ENCODE measurements at regions not wholly inside any gene's neighbourhood (a gene's known extent, or its start where the extent isn't known, plus 50 kb on each side); places are given as distances from the start of the nearest gene placed in this dataset.

- H3F3A ChIP-seq (ENCODE audit: insufficient read depth, low read length) = no peaks in the 10 kb centered on the region
- no peaks in the 10 kb centered on the region for H3K27me3 ChIP-seq (replicated peaks; ENCODE audit: insufficient read depth, low read length)
- no peak overlapping the region for H2AFZ ChIP-seq (ENCODE audit: low read length)
- no peak overlapping the region for H3K4me3 ChIP-seq (ENCODE audit: low read length)
- 0 out of 2 replicates have a peak, but pooled peaks cover 5% of the 10 kb centered on the region for H3K4me1 ChIP-seq (ENCODE audit: low read length)
- H3K9ac ChIP-seq (ENCODE audit: low read length) = no peak overlapping the region
- H4K20me1 ChIP-seq (ENCODE audit: insufficient read depth, low read length) = no peaks in the 10 kb centered on the region
- no peaks in the 10 kb centered on the region for H3K9me2 ChIP-seq (replicated peaks; ENCODE audit: insufficient read depth, low read length)
- H3K27ac ChIP-seq (ENCODE audit: low read length) = no peak overlapping the region
- DNase-seq = no peak
- H3K36me3 ChIP-seq (replicated peaks; ENCODE audit: insufficient read depth, low read length) = no peaks in the 10 kb centered on the region
- no peaks in the 10 kb centered on the region for H3K9me3 ChIP-seq (replicated peaks; ENCODE audit: insufficient read depth, low read length)
- no peaks in the 10 kb centered on the region for H3K79me2 ChIP-seq (ENCODE audit: low read length)
- TF ChIP-seq EZH2 (optimal IDR thresholded peaks at IDR 0.05; ENCODE audit: low read depth, low read length) = no peak
- TF ChIP-seq EZH2phosphoT487 (IDR thresholded peaks at IDR 0.05; ENCODE audit: low read length) = no peak
- no peak for TF ChIP-seq CTCF (IDR thresholded peaks at IDR 0.05; ENCODE audit: low read length)
- no peak overlapping the region for H3K4me2 ChIP-seq (ENCODE audit: low read depth, low read length)
Measured at GRCh38 chr9:31574006-31574765, 810.3 kb upstream of the ACO1 start.

DNA sequence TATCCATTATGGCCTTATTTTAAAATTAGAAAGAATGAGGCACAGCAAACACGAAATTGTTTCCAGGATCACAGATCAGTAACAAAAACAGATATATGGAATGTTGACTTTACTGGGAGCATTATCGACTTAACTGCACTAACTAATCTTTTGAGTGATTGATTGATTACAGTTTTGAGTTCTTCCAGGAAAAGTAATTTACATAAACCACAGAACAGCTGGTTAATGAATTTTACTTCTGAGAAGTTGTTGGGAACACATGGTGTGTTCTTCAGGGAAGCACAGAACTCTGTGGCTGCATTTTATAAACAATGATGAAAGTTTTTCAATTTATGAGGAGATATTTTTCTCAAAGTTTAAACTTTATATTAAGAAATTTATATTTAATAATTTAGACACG is 802.4 kb upstream of the ACO1 start:
- H3K9me3 ChIP-seq (replicated peaks; ENCODE audit: insufficient read depth, low read length) = no peaks in the 10 kb centered on the region
- H3K79me2 ChIP-seq (ENCODE audit: low read length) = no peaks in the 10 kb centered on the region
- H3F3A ChIP-seq (ENCODE audit: insufficient read depth, low read length) = no peaks in the 10 kb centered on the region
- no peaks in the 10 kb centered on the region for H3K4me1 ChIP-seq (ENCODE audit: low read length)
- no peak for TF ChIP-seq EZH2 (optimal IDR thresholded peaks at IDR 0.05; ENCODE audit: low read depth, low read length)
- no peak for TF ChIP-seq CTCF (IDR thresholded peaks at IDR 0.05; ENCODE audit: low read length)
- TF ChIP-seq EZH2phosphoT487 (IDR thresholded peaks at IDR 0.05; ENCODE audit: low read length) = no peak
- H4K20me1 ChIP-seq (ENCODE audit: insufficient read depth, low read length) = no peaks in the 10 kb centered on the region
- no peak for DNase-seq
- no peak overlapping the region for H3K9ac ChIP-seq (ENCODE audit: low read length)
- H3K9me2 ChIP-seq (replicated peaks; ENCODE audit: insufficient read depth, low read length) = no peaks in the 10 kb centered on the region
- no peak overlapping the region for H3K4me2 ChIP-seq (ENCODE audit: low read depth, low read length)
- no peaks in the 10 kb centered on the region for H3K27me3 ChIP-seq (replicated peaks; ENCODE audit: insufficient read depth, low read length)
- H2AFZ ChIP-seq (ENCODE audit: low read length) = no peak overlapping the region
- H3K27ac ChIP-seq (ENCODE audit: low read length) = no peak overlapping the region
- H3K36me3 ChIP-seq (replicated peaks; ENCODE audit: insufficient read depth, low read length) = no peaks in the 10 kb centered on the region
- no peak overlapping the region for H3K4me3 ChIP-seq (ENCODE audit: low read length)

DNA sequence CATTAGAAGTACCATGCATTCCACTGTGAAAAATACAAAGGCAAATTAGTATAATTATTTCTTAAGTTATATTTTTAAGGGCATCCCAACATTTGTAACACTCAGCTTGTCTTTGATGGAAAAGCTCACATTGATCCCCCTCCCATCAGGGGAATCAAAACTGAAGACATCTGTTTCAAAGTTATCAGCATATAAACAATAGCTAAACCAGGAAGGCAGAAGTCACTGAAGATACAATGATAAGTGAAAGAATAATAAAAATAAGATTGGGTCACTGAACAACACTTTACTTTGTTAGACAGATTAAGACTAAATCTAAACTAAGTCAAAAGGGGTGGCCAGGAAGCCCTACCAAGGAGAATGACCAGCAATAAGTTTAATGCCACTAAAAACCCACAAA is 801.9 kb upstream of the ACO1 start:
- Histone ChIP-seq H3F3A (ENCODE audit: insufficient read depth, low read length) (no peaks in the 10 kb centered on the region), H3K9me3 (replicated peaks; ENCODE audit: insufficient read depth, low read length) (no peaks in the 10 kb centered on the region), H3K27me3 (replicated peaks; ENCODE audit: insufficient read depth, low read length) (no peaks in the 10 kb centered on the region), H3K9me2 (replicated peaks; ENCODE audit: insufficient read depth, low read length) (no peaks in the 10 kb centered on the region), H3K79me2 (ENCODE audit: low read length) (no peaks in the 10 kb centered on the region), H3K36me3 (replicated peaks; ENCODE audit: insufficient read depth, low read length) (no peaks in the 10 kb centered on the region), H3K4me2 (ENCODE audit: low read depth, low read length) (no peak overlapping the region), H2AFZ (ENCODE audit: low read length) (no peak overlapping the region), H3K4me1 (ENCODE audit: low read length) (no peaks in the 10 kb centered on the region), H4K20me1 (ENCODE audit: insufficient read depth, low read length) (no peaks in the 10 kb centered on the region), H3K9ac (ENCODE audit: low read length) (no peak overlapping the region), H3K27ac (ENCODE audit: low read length) (no peak overlapping the region), H3K4me3 (ENCODE audit: low read length) (no peak overlapping the region)
- TF ChIP-seq CTCF (IDR thresholded peaks at IDR 0.05; ENCODE audit: low read length) = no peak
- no peak for TF ChIP-seq EZH2phosphoT487 (IDR thresholded peaks at IDR 0.05; ENCODE audit: low read length)
- TF ChIP-seq EZH2 (optimal IDR thresholded peaks at IDR 0.05; ENCODE audit: low read depth, low read length) = no peak
- no peak for DNase-seq
